Activated T-helper 17 cell treated with anti-CD3 and anti-CD28 coated beads, Interleukin-2, amount 50 U/mL, for 72 hours (primary cell): ENCODE measurements at regions not wholly inside any gene's neighbourhood (a gene's known extent, or its start where the extent isn't known, plus 50 kb on each side); places are given as distances from the start of the nearest gene placed in this dataset.

Experiments used
- ATAC-seq: fragments of 150-1000 bp; cut with Tn5 transposase; replicated peaks from 2 replicates; pipeline ENCODE4 v1.10.0; 2021; ENCODE audit warnings: mild to moderate bottlenecking, moderate library complexity
- H3K27ac Mint-ChIP-seq: one replicate; pipeline ENCODE4 v1.8.0; 2022; ENCODE audit warnings: mixed read lengths
- H3K27me3 Mint-ChIP-seq: one replicate; pipeline ENCODE4 v1.8.0; 2022; ENCODE audit warnings: mixed read lengths
- H3K36me3 Mint-ChIP-seq: one replicate; pipeline ENCODE4 v1.8.0; 2022; ENCODE audit warnings: low read depth, mild to moderate bottlenecking, mixed read lengths
- H3K4me1 Mint-ChIP-seq: one replicate; pipeline ENCODE4 v1.8.0; 2022; ENCODE audit warnings: mixed read lengths
- H3K4me3 Mint-ChIP-seq: one replicate; pipeline ENCODE4 v1.8.0; 2022; ENCODE audit warnings: mild to moderate bottlenecking, mixed read lengths
- H3K9me3 Mint-ChIP-seq: one replicate; pipeline ENCODE4 v1.8.0; 2022; ENCODE audit warnings: mixed read lengths

GRCh38 chr5:82804155-82804690 lies 273.0 kb downstream of the TMEM167A start:
- Mint-ChIP-seq H3K9me3 (no peaks in the 10 kb centered on the region), H3K4me1 (no peaks in the 10 kb centered on the region), H3K27ac (no peak overlapping the region), H3K36me3 (no peaks in the 10 kb centered on the region), H3K4me3 (no peak overlapping the region), H3K27me3 (no peaks in the 10 kb centered on the region)
- ATAC-seq: no peak

- Mint-ChIP-seq H3K27ac (no peak overlapping the region), H3K4me3 (no peak overlapping the region), H3K36me3 (no peaks in the 10 kb centered on the region), H3K9me3 (no peaks in the 10 kb centered on the region), H3K27me3 (no peaks in the 10 kb centered on the region), H3K4me1 (no peaks in the 10 kb centered on the region)
- no peak for ATAC-seq
These were observed 274.2 kb downstream of the TMEM167A start for GRCh38 chr5:82802954-82803353.

GRCh38 chr5:82800826-82801225 lies 276.4 kb downstream of the TMEM167A start:
- no peak overlapping the region for H3K4me3 Mint-ChIP-seq
- H3K4me1 Mint-ChIP-seq: no peaks in the 10 kb centered on the region
- H3K27ac Mint-ChIP-seq: no peak overlapping the region
- H3K36me3 Mint-ChIP-seq: no peaks in the 10 kb centered on the region
- no peaks in the 10 kb centered on the region for H3K9me3 Mint-ChIP-seq
- no peaks in the 10 kb centered on the region for H3K27me3 Mint-ChIP-seq
- no peak for ATAC-seq

- H3K4me3 Mint-ChIP-seq: no peak overlapping the region
- no peak for ATAC-seq
These were observed 277.7 kb downstream of the TMEM167A start for GRCh38 chr5:82799361-82800077.

DNA sequence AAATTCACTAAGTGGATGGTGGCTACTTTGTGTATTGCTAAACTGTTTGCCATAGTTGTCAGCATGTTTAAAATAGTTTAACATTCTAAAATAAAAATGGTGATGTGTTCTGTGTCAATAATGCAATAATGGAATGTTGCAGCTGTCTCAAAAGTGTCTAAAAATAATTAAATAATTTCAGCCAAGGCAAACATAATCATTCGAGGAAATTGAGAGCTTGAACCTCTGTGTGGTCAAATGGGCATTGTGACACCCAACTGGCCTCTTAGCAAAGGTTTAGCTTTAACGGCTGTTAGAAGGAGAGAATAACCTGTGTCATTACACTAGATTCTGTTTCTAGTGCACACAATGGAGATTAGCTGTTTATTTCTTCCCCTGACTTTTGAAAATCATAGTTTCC lies 278.5 kb downstream of the TMEM167A start:
- H3K4me1 Mint-ChIP-seq: no peaks in the 10 kb centered on the region
- H3K27ac Mint-ChIP-seq: no peak overlapping the region
- no peak for ATAC-seq
- H3K4me3 Mint-ChIP-seq: no peak overlapping the region
- no peaks in the 10 kb centered on the region for H3K36me3 Mint-ChIP-seq
- no peaks in the 10 kb centered on the region for H3K9me3 Mint-ChIP-seq
- H3K27me3 Mint-ChIP-seq: peaks cover 4% of the 10 kb centered on the region

More at GRCh38 chr5:82799361-82800077, 277.7 kb downstream of the TMEM167A start:
- H3K36me3 Mint-ChIP-seq: no peaks in the 10 kb centered on the region
- H3K27ac Mint-ChIP-seq: no peak overlapping the region
- H3K27me3 Mint-ChIP-seq: no peaks in the 10 kb centered on the region
- no peaks in the 10 kb centered on the region for H3K9me3 Mint-ChIP-seq
- H3K4me1 Mint-ChIP-seq: no peaks in the 10 kb centered on the region

GRCh38 chr5:82796643-82797416 lies 280.4 kb downstream of the TMEM167A start:
- H3K4me1 Mint-ChIP-seq: no peaks in the 10 kb centered on the region

GRCh38 chr5:82794876-82795275 lies 282.3 kb downstream of the TMEM167A start:
- no peaks in the 10 kb centered on the region for H3K9me3 Mint-ChIP-seq
- no peak overlapping the region for H3K27ac Mint-ChIP-seq
- no peaks in the 10 kb centered on the region for H3K36me3 Mint-ChIP-seq
- peaks cover 4% of the 10 kb centered on the region for H3K27me3 Mint-ChIP-seq
- no peak overlapping the region for H3K4me3 Mint-ChIP-seq
- no peaks in the 10 kb centered on the region for H3K4me1 Mint-ChIP-seq
- no peak for ATAC-seq

More at GRCh38 chr5:82796643-82797416, 280.4 kb downstream of the TMEM167A start:
- no peak for ATAC-seq
- Mint-ChIP-seq H3K27me3 (peaks cover 4% of the 10 kb centered on the region), H3K27ac (no peak overlapping the region), H3K9me3 (no peaks in the 10 kb centered on the region), H3K36me3 (no peaks in the 10 kb centered on the region), H3K4me3 (no peak overlapping the region)

- Mint-ChIP-seq H3K4me3 (no peak overlapping the region), H3K9me3 (no peaks in the 10 kb centered on the region), H3K27me3 (peaks cover 4% of the 10 kb centered on the region), H3K4me1 (no peaks in the 10 kb centered on the region), H3K27ac (no peak overlapping the region), H3K36me3 (no peaks in the 10 kb centered on the region)
- ATAC-seq: no peak
These were observed 283.3 kb downstream of the TMEM167A start for GRCh38 chr5:82793808-82794419.

GRCh38 chr5:82792096-82792495 lies 285.1 kb downstream of the TMEM167A start:
- no peaks in the 10 kb centered on the region for H3K9me3 Mint-ChIP-seq
- H3K4me1 Mint-ChIP-seq: no peaks in the 10 kb centered on the region
- H3K27ac Mint-ChIP-seq: no peak overlapping the region
- H3K4me3 Mint-ChIP-seq: no peak overlapping the region
- no peak for ATAC-seq
- peaks cover 4% of the 10 kb centered on the region for H3K27me3 Mint-ChIP-seq
- H3K36me3 Mint-ChIP-seq: no peaks in the 10 kb centered on the region

GRCh38 chr5:82789095-82789494 lies 288.1 kb downstream of the TMEM167A start:
- Mint-ChIP-seq H3K9me3 (no peaks in the 10 kb centered on the region), H3K4me3 (no peak overlapping the region), H3K36me3 (no peaks in the 10 kb centered on the region), H3K4me1 (no peaks in the 10 kb centered on the region), H3K27me3 (peaks cover 4% of the 10 kb centered on the region), H3K27ac (no peak overlapping the region)
- no peak for ATAC-seq

DNA sequence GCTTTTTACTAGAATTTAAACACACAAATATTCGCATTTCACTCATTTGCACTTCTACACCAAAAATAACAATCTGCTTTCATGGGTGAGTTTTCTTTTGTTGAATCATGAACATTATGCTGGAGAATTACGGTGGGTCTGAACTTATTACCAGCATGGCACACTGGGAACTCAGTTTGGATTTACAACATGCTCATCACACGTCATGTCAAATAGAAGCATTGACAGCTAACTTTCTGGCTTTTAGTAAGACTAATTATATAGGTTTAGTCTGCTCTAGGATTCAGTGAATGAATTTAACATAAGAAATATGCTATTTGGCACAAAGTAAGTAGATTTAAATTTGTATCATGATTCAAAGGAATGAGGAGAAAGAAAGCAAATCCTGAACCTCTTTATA lies 290.4 kb downstream of the TMEM167A start:
- Mint-ChIP-seq H3K4me3 (no peak overlapping the region), H3K27me3 (no peaks in the 10 kb centered on the region), H3K36me3 (no peaks in the 10 kb centered on the region), H3K27ac (no peak overlapping the region), H3K9me3 (no peaks in the 10 kb centered on the region), H3K4me1 (no peaks in the 10 kb centered on the region)
- ATAC-seq: no peak

DNA sequence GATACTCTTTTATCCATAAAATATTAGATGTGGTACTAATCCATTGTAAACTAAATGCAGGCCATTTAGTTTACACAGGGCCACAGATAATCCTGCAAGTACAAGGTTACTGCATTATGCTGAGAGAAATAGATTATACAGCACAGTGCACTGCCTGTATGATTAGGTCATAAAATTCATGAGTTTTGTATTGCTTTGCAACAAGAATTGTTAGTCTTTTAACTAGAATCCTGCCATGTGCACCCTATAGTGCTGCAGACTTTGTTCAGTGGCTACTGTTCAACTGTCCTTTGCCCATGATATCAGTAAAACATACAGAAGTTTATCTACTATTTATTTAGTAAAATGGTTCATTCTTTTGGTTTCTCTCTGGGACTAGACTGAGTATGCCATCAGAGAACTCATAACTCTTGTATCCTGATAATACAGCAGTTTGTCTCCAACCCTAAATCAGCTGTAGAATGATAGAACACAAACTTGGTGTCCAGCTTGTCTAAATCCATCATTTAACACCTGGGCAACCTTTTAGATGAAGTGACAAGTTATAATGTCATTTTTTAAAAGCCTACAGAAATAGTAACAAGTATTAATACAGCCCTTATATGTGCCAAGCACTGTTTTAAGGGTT lies 291.2 kb downstream of the TMEM167A start:
- Mint-ChIP-seq H3K4me1 (no peaks in the 10 kb centered on the region), H3K27me3 (no peaks in the 10 kb centered on the region), H3K4me3 (no peak overlapping the region), H3K27ac (no peak overlapping the region), H3K9me3 (no peaks in the 10 kb centered on the region), H3K36me3 (no peaks in the 10 kb centered on the region)
- ATAC-seq: no peak

DNA sequence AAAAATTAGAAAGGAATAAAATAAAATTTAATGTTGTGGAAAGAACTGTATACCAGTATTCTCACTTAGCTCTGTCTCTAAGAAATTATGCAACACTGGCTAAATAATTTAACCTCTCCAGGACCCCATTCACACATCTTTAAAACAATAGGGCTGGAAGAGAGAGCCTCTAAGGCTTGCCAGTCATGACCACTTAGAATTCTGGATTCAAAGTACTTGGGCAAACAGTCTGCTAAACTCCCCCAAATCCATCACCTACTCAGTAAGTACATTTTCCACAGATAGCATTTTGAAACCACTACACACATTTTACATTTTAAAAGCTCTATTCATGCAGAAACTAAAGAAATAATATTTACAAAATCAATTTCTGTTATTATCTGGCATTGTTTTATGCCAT lies 291.7 kb downstream of the TMEM167A start:
- no peak for ATAC-seq
- no peaks in the 10 kb centered on the region for H3K4me1 Mint-ChIP-seq
- no peak overlapping the region for H3K27ac Mint-ChIP-seq
- peaks cover 1% of the 10 kb centered on the region for H3K27me3 Mint-ChIP-seq
- no peak overlapping the region for H3K4me3 Mint-ChIP-seq
- no peaks in the 10 kb centered on the region for H3K36me3 Mint-ChIP-seq
- H3K9me3 Mint-ChIP-seq: no peaks in the 10 kb centered on the region

GRCh38 chr5:82784521-82784920 lies 292.7 kb downstream of the TMEM167A start:
- Mint-ChIP-seq H3K27me3 (peaks cover 3% of the 10 kb centered on the region), H3K27ac (no peak overlapping the region), H3K4me1 (no peaks in the 10 kb centered on the region), H3K4me3 (no peak overlapping the region), H3K36me3 (no peaks in the 10 kb centered on the region), H3K9me3 (no peaks in the 10 kb centered on the region)
- no peak for ATAC-seq
